NCI-H82 (cell line): ENCODE measurements at regions not wholly inside any gene's neighbourhood (a gene's known extent, or its start where the extent isn't known, plus 50 kb on each side); places are given as distances from the start of the nearest gene placed in this dataset.
"Not testable (repeated sequence)": the region's sequence is repeated elsewhere in the genome, so short reads cannot be mapped to it uniquely, and the experiment has no call there.

Experiments
- DNase-seq: peaks from one replicate; lab custom pipeline; 2025; lab: John Stamatoyannopoulos, UW

- no peak for DNase-seq
Observed at GRCh38 chr3:166324401-166324800, 487.2 kb upstream of the BCHE start.

- no peak for DNase-seq
Observed at GRCh38 chr3:166322391-166322790, 485.2 kb upstream of the BCHE start.

- no peak for DNase-seq
Observed at GRCh38 chr3:166307756-166308350, 470.6 kb upstream of the BCHE start.

GRCh38 chr3:166304584-166304983 is 467.4 kb upstream of the BCHE start:
- DNase-seq: no peak

GRCh38 chr3:166303681-166304080 is 466.5 kb upstream of the BCHE start:
- DNase-seq: no peak

GRCh38 chr3:166302331-166302730 is 465.1 kb upstream of the BCHE start:
- no peak for DNase-seq

GRCh38 chr3:166296179-166296783 is 459.1 kb upstream of the BCHE start:
- no peak for DNase-seq

GRCh38 chr3:166291186-166291955 is 454.1 kb upstream of the BCHE start:
- DNase-seq: peak; percentile 23

- DNase-seq: no peak
Observed at GRCh38 chr3:166285001-166285400, 447.8 kb upstream of the BCHE start.

- no peak for DNase-seq
Observed at GRCh38 chr3:166283840-166284239, 446.6 kb upstream of the BCHE start.

GRCh38 chr3:166282931-166283330 is 445.7 kb upstream of the BCHE start:
- no peak for DNase-seq

GRCh38 chr3:166279636-166280035 is 442.4 kb upstream of the BCHE start:
- DNase-seq: no peak

GRCh38 chr3:166275024-166275390 is 437.8 kb upstream of the BCHE start:
- DNase-seq: no peak

- no peak for DNase-seq
Observed at GRCh38 chr3:166274351-166275023, 437.3 kb upstream of the BCHE start.

- DNase-seq: no peak
Observed at GRCh38 chr3:166270429-166270828, 433.2 kb upstream of the BCHE start.

GRCh38 chr3:166265153-166265552 is 427.9 kb upstream of the BCHE start:
- DNase-seq: no peak

GRCh38 chr3:166263460-166263859 is 426.2 kb upstream of the BCHE start:
- no peak for DNase-seq

GRCh38 chr3:166258293-166258850 is 421.1 kb upstream of the BCHE start:
- DNase-seq: not testable (repeated sequence)

GRCh38 chr3:166257715-166258114 is 420.5 kb upstream of the BCHE start:
- DNase-seq: no peak

GRCh38 chr3:166248784-166249183 is 411.6 kb upstream of the BCHE start:
- no peak for DNase-seq

GRCh38 chr3:166243511-166243910 is 406.3 kb upstream of the BCHE start:
- no peak for DNase-seq

- DNase-seq: no peak
Observed at GRCh38 chr3:166223120-166223519, 385.9 kb upstream of the BCHE start.

- peak; percentile 86 for DNase-seq
Observed at GRCh38 chr3:166211451-166211850, 374.2 kb upstream of the BCHE start.
